Sigmoid colon (tissue), 4 donors: ENCODE measurements at regions not wholly inside any gene's neighbourhood (a gene's known extent, or its start where the extent isn't known, plus 50 kb on each side); places are given as distances from the start of the nearest gene placed in this dataset.

Experiments used
- POLR2A ChIP-seq, 2 donors: fragments of 450-650 bp; IDR thresholded peaks; one replicate each; pipeline ENCODE4 v1.6.1; 2016; ENCODE audit warnings: antibody characterized with exemption in 2 of 2, mild to moderate bottlenecking in 2 of 2, moderate library complexity in 2 of 2
- POLR2AphosphoS5 ChIP-seq, 4 donors: sonication (generic); formaldehyde crosslinking; IDR thresholded peaks; one replicate each; pipeline ENCODE4 v1.6.1; 2017; ENCODE audit warnings: antibody characterized with exemption in 4 of 4

GRCh38 chr1:29550119-29550841 is 314.0 kb downstream of the PTPRU start:
- TF ChIP-seq POLR2AphosphoS5 (IDR thresholded peaks at IDR 0.05) = no peak
- no peak for TF ChIP-seq POLR2A (IDR thresholded peaks at IDR 0.05)
